ENCODE measurements at regions not wholly inside any gene's neighbourhood (a gene's known extent, or its start where the extent isn't known, plus 50 kb on each side); places are given as distances from the start of the nearest gene placed in this dataset.

GRCh38 chr5:159735749-159736660 lies 180.3 kb upstream of the ADRA1B start:
- WGBS (ENCODE audit: insufficient coverage) = 91% methylated on average over 2 of the region's 8 CpGs
- Histone ChIP-seq H3K9me3 (ENCODE audit: control insufficient read depth, insufficient read depth, low read length) (no peaks in the 10 kb centered on the region), H3K36me3 (ENCODE audit: control insufficient read depth, insufficient read depth, low read length) (no peaks in the 10 kb centered on the region), H3K4me1 (ENCODE audit: control insufficient read depth, insufficient read depth, low read length) (no peaks in the 10 kb centered on the region), H3K4me3 (ENCODE audit: low read depth, low read length) (no peak overlapping the region), H3K27me3 (ENCODE audit: control insufficient read depth, insufficient read depth, low read length) (no peaks in the 10 kb centered on the region), H3K27ac (ENCODE audit: low read depth, low read length) (no peak overlapping the region)
- no peak for DNase-seq (ENCODE audit: low read depth in 4 of 6, low spot score in 6 of 6)

GRCh38 chr5:159736844-159737243 lies 179.4 kb upstream of the ADRA1B start:
- WGBS (ENCODE audit: insufficient coverage) = 80% methylated on average over 1 of the region's 2 CpGs

GRCh38 chr5:159737263-159737662 lies 179.0 kb upstream of the ADRA1B start:
- Histone ChIP-seq H3K4me1 (ENCODE audit: control insufficient read depth, insufficient read depth, low read length) (no peaks in the 10 kb centered on the region), H3K27me3 (ENCODE audit: control insufficient read depth, insufficient read depth, low read length) (no peaks in the 10 kb centered on the region), H3K27ac (ENCODE audit: low read depth, low read length) (no peak overlapping the region), H3K9me3 (ENCODE audit: control insufficient read depth, insufficient read depth, low read length) (no peaks in the 10 kb centered on the region), H3K36me3 (ENCODE audit: control insufficient read depth, insufficient read depth, low read length) (no peaks in the 10 kb centered on the region), H3K4me3 (ENCODE audit: low read depth, low read length) (no peak overlapping the region)
- DNase-seq (ENCODE audit: low read depth in 4 of 6, low spot score in 6 of 6) = no peak
- WGBS (ENCODE audit: insufficient coverage) = 91% methylated on average over 5 of the region's 5 CpGs

More at GRCh38 chr5:159736844-159737243, 179.4 kb upstream of the ADRA1B start:
- H3K27ac ChIP-seq (ENCODE audit: low read depth, low read length) = no peak overlapping the region
- H3K4me1 ChIP-seq (ENCODE audit: control insufficient read depth, insufficient read depth, low read length) = no peaks in the 10 kb centered on the region
- H3K9me3 ChIP-seq (ENCODE audit: control insufficient read depth, insufficient read depth, low read length) = no peaks in the 10 kb centered on the region
- no peaks in the 10 kb centered on the region for H3K27me3 ChIP-seq (ENCODE audit: control insufficient read depth, insufficient read depth, low read length)
- no peak overlapping the region for H3K4me3 ChIP-seq (ENCODE audit: low read depth, low read length)
- DNase-seq (ENCODE audit: low read depth in 4 of 6, low spot score in 6 of 6) = no peak
- H3K36me3 ChIP-seq (ENCODE audit: control insufficient read depth, insufficient read depth, low read length) = no peaks in the 10 kb centered on the region

- Histone ChIP-seq H3K27me3 (ENCODE audit: control insufficient read depth, insufficient read depth, low read length) (no peaks in the 10 kb centered on the region), H3K36me3 (ENCODE audit: control insufficient read depth, insufficient read depth, low read length) (no peaks in the 10 kb centered on the region), H3K4me1 (ENCODE audit: control insufficient read depth, insufficient read depth, low read length) (no peaks in the 10 kb centered on the region), H3K9me3 (ENCODE audit: control insufficient read depth, insufficient read depth, low read length) (peaks cover 1% of the 10 kb centered on the region), H3K27ac (ENCODE audit: low read depth, low read length) (no peak overlapping the region), H3K4me3 (ENCODE audit: low read depth, low read length) (no peak overlapping the region)
- WGBS (ENCODE audit: insufficient coverage) = 94% methylated on average over 4 of the region's 5 CpGs
- no peak for DNase-seq (ENCODE audit: low read depth in 4 of 6, low spot score in 6 of 6)
Observed at GRCh38 chr5:159741829-159742322, 174.4 kb upstream of the ADRA1B start.

- WGBS (ENCODE audit: insufficient coverage) = no CpG with 5 or more reads among the region's 1 CpG
- no peak overlapping the region for H3K27ac ChIP-seq (ENCODE audit: low read depth, low read length)
- H3K9me3 ChIP-seq (ENCODE audit: control insufficient read depth, insufficient read depth, low read length) = peaks cover 1% of the 10 kb centered on the region
- H3K27me3 ChIP-seq (ENCODE audit: control insufficient read depth, insufficient read depth, low read length) = no peaks in the 10 kb centered on the region
- H3K36me3 ChIP-seq (ENCODE audit: control insufficient read depth, insufficient read depth, low read length) = no peaks in the 10 kb centered on the region
- no peak for DNase-seq (ENCODE audit: low read depth in 4 of 6, low spot score in 6 of 6)
- no peak overlapping the region for H3K4me3 ChIP-seq (ENCODE audit: low read depth, low read length)
- no peaks in the 10 kb centered on the region for H3K4me1 ChIP-seq (ENCODE audit: control insufficient read depth, insufficient read depth, low read length)
Observed at GRCh38 chr5:159743234-159743633, 173.0 kb upstream of the ADRA1B start.

GRCh38 chr5:159746707-159747106 lies 169.6 kb upstream of the ADRA1B start:
- no peak for DNase-seq (ENCODE audit: low read depth in 4 of 6, low spot score in 6 of 6)
- Histone ChIP-seq H3K27ac (ENCODE audit: low read depth, low read length) (no peak overlapping the region), H3K4me3 (ENCODE audit: low read depth, low read length) (no peak overlapping the region), H3K9me3 (ENCODE audit: control insufficient read depth, insufficient read depth, low read length) (peaks cover 1% of the 10 kb centered on the region), H3K4me1 (ENCODE audit: control insufficient read depth, insufficient read depth, low read length) (no peaks in the 10 kb centered on the region), H3K27me3 (ENCODE audit: control insufficient read depth, insufficient read depth, low read length) (no peaks in the 10 kb centered on the region), H3K36me3 (ENCODE audit: control insufficient read depth, insufficient read depth, low read length) (no peaks in the 10 kb centered on the region)
- 92% methylated on average over 3 of the region's 4 CpGs for WGBS (ENCODE audit: insufficient coverage)

GRCh38 chr5:159749146-159749545 lies 167.1 kb upstream of the ADRA1B start:
- H3K9me3 ChIP-seq (ENCODE audit: control insufficient read depth, insufficient read depth, low read length) = peaks cover 1% of the 10 kb centered on the region
- no peaks in the 10 kb centered on the region for H3K36me3 ChIP-seq (ENCODE audit: control insufficient read depth, insufficient read depth, low read length)
- DNase-seq (ENCODE audit: low read depth in 4 of 6, low spot score in 6 of 6) = no peak
- H3K4me3 ChIP-seq (ENCODE audit: low read depth, low read length) = no peak overlapping the region
- H3K4me1 ChIP-seq (ENCODE audit: control insufficient read depth, insufficient read depth, low read length) = no peaks in the 10 kb centered on the region
- H3K27me3 ChIP-seq (ENCODE audit: control insufficient read depth, insufficient read depth, low read length) = no peaks in the 10 kb centered on the region
- no peak overlapping the region for H3K27ac ChIP-seq (ENCODE audit: low read depth, low read length)

GRCh38 chr5:159750226-159750625 lies 166.1 kb upstream of the ADRA1B start:
- no peaks in the 10 kb centered on the region for H3K36me3 ChIP-seq (ENCODE audit: control insufficient read depth, insufficient read depth, low read length)
- H3K27ac ChIP-seq (ENCODE audit: low read depth, low read length) = no peak overlapping the region
- no peaks in the 10 kb centered on the region for H3K27me3 ChIP-seq (ENCODE audit: control insufficient read depth, insufficient read depth, low read length)
- no peaks in the 10 kb centered on the region for H3K9me3 ChIP-seq (ENCODE audit: control insufficient read depth, insufficient read depth, low read length)
- DNase-seq (ENCODE audit: low read depth in 4 of 6, low spot score in 6 of 6) = no peak
- no peaks in the 10 kb centered on the region for H3K4me1 ChIP-seq (ENCODE audit: control insufficient read depth, insufficient read depth, low read length)
- H3K4me3 ChIP-seq (ENCODE audit: low read depth, low read length) = no peak overlapping the region
- WGBS (ENCODE audit: insufficient coverage) = 49% methylated on average over 2 of the region's 5 CpGs

- 95% methylated on average over 2 of the region's 3 CpGs for WGBS (ENCODE audit: insufficient coverage)
- Histone ChIP-seq H3K9me3 (ENCODE audit: control insufficient read depth, insufficient read depth, low read length) (no peaks in the 10 kb centered on the region), H3K4me3 (ENCODE audit: low read depth, low read length) (no peak overlapping the region), H3K27me3 (ENCODE audit: control insufficient read depth, insufficient read depth, low read length) (no peaks in the 10 kb centered on the region), H3K27ac (ENCODE audit: low read depth, low read length) (no peak overlapping the region), H3K4me1 (ENCODE audit: control insufficient read depth, insufficient read depth, low read length) (no peaks in the 10 kb centered on the region), H3K36me3 (ENCODE audit: control insufficient read depth, insufficient read depth, low read length) (no peaks in the 10 kb centered on the region)
- no peak for DNase-seq (ENCODE audit: low read depth in 4 of 6, low spot score in 6 of 6)
Observed at GRCh38 chr5:159751459-159751858, 164.8 kb upstream of the ADRA1B start.
